GM12892 (cell line): ENCODE measurements at regions not wholly inside any gene's neighbourhood (a gene's known extent, or its start where the extent isn't known, plus 50 kb on each side); places are given as distances from the start of the nearest gene placed in this dataset.

Source experiments
- DNase-seq: peaks from one replicate; pipeline ENCODE4 v3.0.0; 2011; ENCODE audit not compliant: insufficient read length
- FAIRE-seq: peaks from 2 replicates; lab custom pipeline; 2011; peaks lifted over from hg19 to GRCh38; lab: Jason Lieb, UNC
- POLR2A ChIP-seq: IDR thresholded peaks from 2 replicates; pipeline ENCODE4 v1.6.1; 2011; ENCODE audit warnings: low read depth, low read length, control low read depth
- POLR2AphosphoS5 ChIP-seq: IDR thresholded peaks from 2 replicates; pipeline ENCODE4 v1.6.1; 2011; ENCODE audit warnings: low read depth, low read length, control low read depth
- TAF1 ChIP-seq: IDR thresholded peaks from 2 replicates; pipeline ENCODE4 v1.6.1; 2011; ENCODE audit warnings: low read depth, mild to moderate bottlenecking, control low read depth, low read length, borderline replicate concordance

DNA sequence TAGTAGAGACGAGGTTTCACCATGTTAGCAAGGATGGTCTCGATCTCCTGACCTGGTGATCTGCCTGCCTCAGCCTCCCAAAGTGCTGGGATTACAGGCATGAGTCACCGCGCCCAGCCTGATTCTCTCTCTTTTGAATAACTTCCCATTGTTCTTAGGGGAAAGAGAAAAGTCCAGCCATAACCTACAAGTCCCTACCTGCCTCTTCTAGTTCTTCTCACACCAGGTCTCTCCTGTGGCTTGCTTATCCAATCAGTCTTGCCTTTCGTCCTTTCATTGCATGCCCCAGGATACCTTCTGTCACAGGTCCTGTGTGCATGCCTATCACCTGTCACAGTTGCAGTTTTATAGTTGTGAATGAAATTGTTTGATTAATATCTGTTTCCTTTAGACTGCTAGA is 148.1 kb downstream of the SLC4A3 start:
- TF ChIP-seq POLR2A (no peak), POLR2AphosphoS5 (no peak), TAF1 (no peak)
- DNase-seq (no peak), FAIRE-seq (no peak)

DNA sequence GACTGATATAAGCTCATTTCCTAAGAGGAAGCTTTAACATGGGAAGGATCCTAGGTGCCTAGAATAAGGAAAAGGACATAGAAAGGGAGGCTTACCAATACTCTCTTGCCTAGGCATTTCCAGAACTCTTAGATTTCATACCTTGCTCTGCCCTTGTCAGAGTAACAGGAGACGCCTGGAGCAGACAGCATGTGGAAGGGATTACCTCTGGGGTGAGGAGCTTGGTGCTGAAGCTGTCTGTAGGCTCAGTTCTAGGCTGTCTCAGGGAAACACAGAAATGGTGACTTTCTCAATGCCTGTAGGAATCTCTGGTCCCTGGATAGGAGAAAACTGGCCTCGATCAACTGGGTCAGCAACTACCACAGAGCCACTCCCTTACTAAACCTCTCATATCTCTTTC is 150.0 kb downstream of the SLC4A3 start:
- no peak for DNase-seq
- TF ChIP-seq POLR2A (no peak), POLR2AphosphoS5 (no peak), TAF1 (no peak)
- FAIRE-seq = no peak

DNA sequence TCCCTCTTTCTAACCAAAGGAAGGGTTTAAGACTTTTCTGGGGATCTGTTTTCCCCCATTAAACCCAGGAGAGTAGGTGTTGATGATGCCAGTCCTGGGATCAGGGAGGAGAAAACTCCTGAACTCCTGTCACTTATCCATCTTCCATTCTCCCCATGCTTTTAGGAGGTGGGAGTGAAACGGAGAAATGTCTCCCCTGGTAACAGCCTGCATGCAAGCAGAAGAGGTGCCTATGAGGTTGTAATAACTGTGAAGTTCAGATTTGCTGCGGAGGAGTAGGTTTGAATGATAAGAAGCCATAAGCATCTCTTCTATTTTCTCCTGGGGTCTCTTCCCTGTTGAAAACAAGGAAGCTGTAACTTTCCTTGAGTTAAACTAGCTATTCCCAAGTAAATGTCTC is 150.8 kb downstream of the SLC4A3 start:
- TF ChIP-seq TAF1 = no peak
- TF ChIP-seq POLR2A = no peak
- TF ChIP-seq POLR2AphosphoS5 = no peak
- FAIRE-seq (no peak), DNase-seq (no peak)

- no peak for DNase-seq
- no peak for TF ChIP-seq POLR2AphosphoS5
- no peak for TF ChIP-seq TAF1
- no peak for TF ChIP-seq POLR2A
- FAIRE-seq = no peak
These were observed 155.4 kb downstream of the SLC4A3 start for GRCh38 chr2:219782737-219783348.

- DNase-seq = no peak
- no peak for TF ChIP-seq TAF1
- no peak for TF ChIP-seq POLR2AphosphoS5
- no peak for TF ChIP-seq POLR2A
- no peak for FAIRE-seq
These were observed 156.0 kb downstream of the SLC4A3 start for GRCh38 chr2:219783359-219783975.

DNA sequence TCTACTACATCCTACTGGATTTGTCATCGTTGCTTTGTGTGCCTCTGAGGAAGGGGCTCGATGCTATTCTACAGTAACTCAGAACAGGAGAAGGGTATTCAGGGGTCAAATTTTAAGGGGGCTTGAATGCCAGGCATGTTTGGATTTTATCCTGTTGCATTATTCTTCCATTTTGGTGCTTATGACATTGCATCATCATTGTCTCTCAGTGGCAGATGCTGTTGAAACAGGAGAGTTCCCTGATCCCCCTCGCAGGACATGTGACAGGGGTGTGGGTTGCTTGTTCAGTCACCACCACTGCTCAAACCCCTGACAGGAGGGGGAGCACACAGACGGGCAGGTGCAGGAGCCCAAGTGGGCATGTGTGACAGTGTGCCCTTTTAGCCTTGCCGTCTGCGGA is 156.7 kb downstream of the SLC4A3 start:
- DNase-seq = no peak
- TF ChIP-seq POLR2AphosphoS5 (no peak), TAF1 (no peak), POLR2A (no peak)
- FAIRE-seq = no peak

- FAIRE-seq (no peak), DNase-seq (no peak)
- TF ChIP-seq TAF1 (no peak), POLR2AphosphoS5 (no peak), POLR2A (no peak)
These were observed 162.0 kb downstream of the SLC4A3 start for GRCh38 chr2:219789476-219789875.

DNA sequence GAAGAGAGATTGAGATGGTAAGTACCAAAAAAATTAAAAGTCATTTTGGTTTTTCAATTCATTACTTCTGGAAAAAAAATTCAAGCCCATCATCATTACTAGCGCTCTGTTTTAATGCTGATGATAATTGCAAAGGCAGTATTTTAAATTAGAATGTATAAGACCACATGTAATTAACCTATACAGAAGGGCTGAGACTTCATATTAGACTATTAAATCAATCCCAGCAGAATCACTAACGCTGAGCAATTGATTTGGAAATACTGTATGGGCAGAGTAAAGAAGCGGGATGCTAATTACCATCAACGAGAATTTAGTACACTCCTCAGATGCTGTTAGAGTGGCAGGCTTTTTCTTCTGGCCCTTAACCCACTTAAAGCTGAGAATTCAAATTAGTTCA is 165.0 kb downstream of the SLC4A3 start:
- no peak for FAIRE-seq
- DNase-seq = no peak
- TF ChIP-seq POLR2AphosphoS5 = no peak

- TF ChIP-seq TAF1 = no peak
- TF ChIP-seq POLR2AphosphoS5 = no peak
- TF ChIP-seq POLR2A = no peak
- no peak for DNase-seq
- no peak for FAIRE-seq
These were observed 171.0 kb downstream of the SLC4A3 start for GRCh38 chr2:219798430-219798829.

GRCh38 chr2:219803294-219803693 is 175.9 kb downstream of the SLC4A3 start:
- no peak for FAIRE-seq
- DNase-seq = no peak
- TF ChIP-seq POLR2AphosphoS5 = no peak
- TF ChIP-seq TAF1 = no peak
- TF ChIP-seq POLR2A = no peak

GRCh38 chr2:219810895-219811294 is 183.5 kb downstream of the SLC4A3 start:
- FAIRE-seq (no peak), DNase-seq (no peak)
- TF ChIP-seq POLR2A (no peak), TAF1 (no peak), POLR2AphosphoS5 (no peak)

DNA sequence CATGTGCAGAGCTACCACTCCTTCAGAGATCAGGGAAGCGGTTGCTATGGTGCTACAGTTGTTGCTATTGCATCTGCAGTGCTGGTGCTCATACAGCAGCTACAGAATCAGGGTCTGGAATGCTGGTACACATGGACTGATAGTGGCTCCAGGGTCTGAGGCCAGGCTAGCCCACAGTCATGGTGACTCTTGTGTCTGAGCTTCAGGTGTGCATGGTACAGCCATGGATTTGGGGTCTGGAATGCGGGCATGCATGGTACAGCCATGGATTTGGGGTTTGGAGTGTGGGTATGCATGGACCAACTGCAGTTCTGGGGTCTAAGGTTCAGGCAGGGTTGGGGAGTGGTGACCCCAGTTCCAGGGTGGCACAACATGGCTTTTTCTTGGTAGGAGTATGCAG is 185.2 kb downstream of the SLC4A3 start:
- TF ChIP-seq POLR2A (no peak), TAF1 (no peak), POLR2AphosphoS5 (no peak)
- DNase-seq (no peak), FAIRE-seq (no peak)

DNA sequence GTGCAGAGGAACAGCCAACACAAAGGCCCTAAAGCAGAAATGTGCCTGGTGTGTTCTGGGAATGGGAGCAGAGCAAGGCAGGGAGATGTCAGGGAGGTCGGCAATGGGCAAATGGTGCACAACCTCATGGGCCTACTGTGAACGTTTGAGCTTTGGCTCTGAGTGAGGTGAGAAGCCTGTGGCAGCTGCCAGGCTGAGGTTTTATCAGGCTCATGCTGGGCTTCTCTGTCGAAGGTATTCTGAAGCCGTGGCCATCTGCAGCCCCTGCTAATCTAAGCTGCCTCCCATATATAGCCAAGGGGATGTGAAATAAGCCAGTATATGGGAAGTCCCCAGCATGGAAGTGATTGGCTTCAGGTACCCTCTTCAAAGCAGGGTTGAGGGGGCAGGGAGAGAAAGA is 193.3 kb downstream of the SLC4A3 start:
- DNase-seq = no peak
- no peak for TF ChIP-seq POLR2A
- TF ChIP-seq TAF1 = no peak
- no peak for TF ChIP-seq POLR2AphosphoS5
- FAIRE-seq = no peak
